K562 (cell line): ENCODE measurements at regions not wholly inside any gene's neighbourhood (a gene's known extent, or its start where the extent isn't known, plus 50 kb on each side); places are given as distances from the start of the nearest gene placed in this dataset.

ENCODE experiments used
- ATAC-seq: fragments of 200-7000 bp; cut with Tn5 transposase; 3 replicates; pipeline ENCODE4 v1.9.1; 2020; ENCODE audit warnings: moderate library complexity
- BruUV-seq: library from RNA; stranded (reverse); fragments of 400-500 nt; replicated peaks from 2 replicates; lab custom pipeline; 2021; lab: Mats Ljungman, UMichigan
- CTCF ChIA-PET: fragments of 300-600 bp; formaldehyde crosslinking; extraction: SDS; loops from one replicate; lab custom pipeline; 2021; ENCODE audit warnings: low intra/inter-chr PET ratio; lab: Yijun Ruan, JAX
- POLR2A ChIA-PET: fragments of 300-600, 350-650 bp; sonication (Branson Sonifier 250); formaldehyde crosslinking; extraction: SDS; loops from one replicate; lab custom pipeline; 2021; ENCODE audit warnings: antibody characterized with exemption, inconsistent platforms; lab: Yijun Ruan, JAX
- DNase-seq, 4 experiments: peaks; one replicate each; pipeline versions ENCODE4 v3.0.0 to v3.0.0-alpha.2; 2011 to 2018; ENCODE audit warnings: low spot score in 3 of 4, mixed read lengths in 3 of 4; ENCODE audit errors: extremely low read depth in 1 of 4
- FAIRE-seq: peaks from 2 replicates; lab custom pipeline; 2011; peaks lifted over from hg19 to GRCh38; lab: Jason Lieb, UNC
- H2AFZ ChIP-seq: 2 replicates; pipeline ENCODE4 v1.6.0; 2011; ENCODE audit warnings: low read depth, low read length, control low read depth, inconsistent platforms
- H3K27ac ChIP-seq: fragments of 200-600 bp; 3 replicates; pipeline ENCODE4 v1.8.0; 2011; ENCODE audit warnings: low read depth, mild to moderate bottlenecking, control low read depth, inconsistent platforms, low read length, moderate library complexity, mixed read lengths; ENCODE audit errors: extremely low read depth
- H3K27me3 ChIP-seq, 2 experiments: fragments of 300-600 bp in 1 of 2; 2 replicates in 1 of 2; 3 replicates in 1 of 2; pipeline versions ENCODE4 v1.6.0 to v1.8.0; 2011; ENCODE audit warnings: inconsistent platforms in 2 of 2, low read length in 2 of 2, mild to moderate bottlenecking in 1 of 2, mixed read lengths in 1 of 2, moderate library complexity in 1 of 2; ENCODE audit not compliant: control insufficient read depth in 2 of 2, insufficient read depth in 2 of 2
- H3K36me3 ChIP-seq: fragments of 300-600 bp; 3 replicates; pipeline ENCODE4 v1.8.0; 2011; ENCODE audit warnings: mild to moderate bottlenecking, low read length, inconsistent platforms; ENCODE audit not compliant: control insufficient read depth, insufficient read depth
- H3K4me1 ChIP-seq, 2 experiments: fragments of 200-600 bp in 1 of 2; replicated peaks in 1 of 2; 2 replicates in 1 of 2; 3 replicates in 1 of 2; pipeline versions ENCODE4 v1.5.1 to v1.8.0; 2011; ENCODE audit warnings: inconsistent platforms in 2 of 2, low read length in 2 of 2, mild to moderate bottlenecking in 1 of 2, mixed read lengths in 1 of 2, moderate library complexity in 1 of 2; ENCODE audit not compliant: control insufficient read depth in 2 of 2, insufficient read depth in 2 of 2
- H3K4me2 ChIP-seq: 2 replicates; pipeline ENCODE4 v1.6.1; 2011; ENCODE audit warnings: low read length, control low read depth, inconsistent platforms, mixed read lengths; ENCODE audit not compliant: insufficient read depth
- H3K4me3 ChIP-seq: fragments of 200-600 bp; sonication (generic), shearing (Covaris generic); 2 replicates; pipeline ENCODE4 v1.5.1; 2016; ENCODE audit warnings: control low read depth, inconsistent platforms
- H3K79me2 ChIP-seq: fragments of 200-600 bp; 3 replicates; pipeline ENCODE4 v1.8.0; 2011; ENCODE audit warnings: low read length, inconsistent platforms; ENCODE audit not compliant: control insufficient read depth, insufficient read depth
- H3K9ac ChIP-seq, 2 experiments: 2 replicates each; pipeline versions ENCODE4 v1.6.0 to v1.6.1; 2011; ENCODE audit warnings: low read depth in 2 of 2, low read length in 2 of 2, control low read depth in 1 of 2, inconsistent platforms in 1 of 2, mild to moderate bottlenecking in 1 of 2, mixed read lengths in 1 of 2; ENCODE audit not compliant: insufficient read depth in 1 of 2
- H3K9me1 ChIP-seq: one replicate; pipeline ENCODE4 v1.6.0; 2011; ENCODE audit warnings: inconsistent platforms, mild to moderate bottlenecking, low read length, moderate library complexity; ENCODE audit not compliant: control insufficient read depth, insufficient read depth
- H3K9me3 ChIP-seq: replicated peaks from 2 replicates; pipeline ENCODE4 v1.5.1; 2011; ENCODE audit warnings: low read depth, low read length, inconsistent platforms; ENCODE audit not compliant: control insufficient read depth, insufficient read depth
- H4K20me1 ChIP-seq: replicated peaks from 2 replicates; pipeline ENCODE4 v1.6.1; 2011; ENCODE audit warnings: low read length, inconsistent platforms, mixed read lengths; ENCODE audit not compliant: control insufficient read depth, insufficient read depth
- BHLHE40 ChIP-seq: IDR thresholded peaks from 2 replicates; pipeline ENCODE4 v1.6.1; 2011; ENCODE audit warnings: low read length, improper control_type of control experiment
- BRD4 ChIP-seq: fragments of 200-600 bp; sonication (generic); IDR thresholded peaks from 2 replicates; pipeline ENCODE4 v1.6.1; 2017; ENCODE audit warnings: inconsistent platforms
- ZBTB8A ChIP-seq: fragments of 450-650 bp; IDR thresholded peaks from 2 replicates; pipeline ENCODE4 v1.6.1; 2018; ENCODE audit warnings: mild to moderate bottlenecking, moderate library complexity; ENCODE audit not compliant: partially characterized antibody
- WGBS: fragments of 100-300 bp; shearing (Covaris generic); methylation state at CpG from one replicate; pipeline ENCODE4 v1.1.6; 2016; ENCODE audit warnings: low coverage, mixed read lengths; ENCODE audit not compliant: insufficient coverage; ENCODE audit errors: missing lambda C conversion rate; 5-methylcytosine and 5-hydroxymethylcytosine counted together
- in situ Hi-C: fragments of 300-500 bp; cut with MboI; formaldehyde crosslinking; loops from 4 replicates; pipeline ENCODE4 v1.15.0; 2018; ENCODE audit warnings: inconsistent platforms, mixed read lengths
- intact Hi-C: fragments of 100-400 bp; cut with micrococcal nuclease; formaldehyde crosslinking; loops from 2 replicates; pipeline ENCODE4 v1.14.2; 2022
- TF ChIP-seq, protein P1 (sequence below), 2 experiments: fragments of 450-650 bp; IDR thresholded peaks; 2 replicates each; pipeline ENCODE4 v1.6.1; 2016; ENCODE audit warnings: mild to moderate bottlenecking in 2 of 2, borderline replicate concordance in 1 of 2, low read depth in 1 of 2, moderate library complexity in 1 of 2
- TF ChIP-seq, protein P2 (sequence below): sonication (generic); formaldehyde crosslinking; IDR thresholded peaks from 2 replicates; pipeline ENCODE4 v1.8.0; 2022; ENCODE audit warnings: missing genetic modification reagents, mild to moderate bottlenecking, borderline replicate concordance
- TF ChIP-seq, protein P3 (sequence below): fragments of 450-650 bp; IDR thresholded peaks from 2 replicates; pipeline ENCODE4 v1.6.1; 2016

DNA sequence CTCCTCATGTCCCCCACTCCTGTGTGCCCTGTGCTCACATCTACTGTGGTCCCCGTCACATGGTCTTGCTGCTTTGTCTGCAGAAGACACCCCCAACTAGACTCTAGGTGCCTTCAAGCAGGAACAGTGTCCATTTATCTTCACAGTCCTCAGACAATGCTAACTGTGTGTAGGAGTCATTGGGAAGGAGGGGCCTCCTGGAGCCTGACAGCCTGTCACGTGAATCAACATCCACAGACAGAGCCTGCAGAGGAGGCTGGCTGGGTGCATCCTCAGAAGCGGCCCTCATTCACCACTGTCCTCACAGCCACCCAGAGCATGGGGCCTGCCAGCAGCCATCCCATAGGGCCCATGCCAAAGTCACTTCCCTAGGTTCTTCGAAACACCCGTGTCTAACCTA, 98.7 kb downstream of the MED10 start:
- Histone ChIP-seq H3K79me2 (no peaks in the 10 kb centered on the region), H3K9ac (no peak overlapping the region), H3K9me1 (no peaks in the 10 kb centered on the region), H3K36me3 (no peaks in the 10 kb centered on the region), H4K20me1 (peaks cover 7% of the 10 kb centered on the region; the same call in 1 of the 2 replicates), H3K27ac (no peak overlapping the region), H2AFZ (no peak overlapping the region), H3K4me3 (no peak overlapping the region), H3K27me3 (peaks cover 8 to 9% of the 10 kb centered on the region in 2 experiments; a peak in 4 of 5 replicates), H3K9me3 (no peaks in the 10 kb centered on the region), H3K4me2 (no peak overlapping the region), H3K4me1 (no peaks in the 10 kb centered on the region)
- TF ChIP-seq, protein P1, sequence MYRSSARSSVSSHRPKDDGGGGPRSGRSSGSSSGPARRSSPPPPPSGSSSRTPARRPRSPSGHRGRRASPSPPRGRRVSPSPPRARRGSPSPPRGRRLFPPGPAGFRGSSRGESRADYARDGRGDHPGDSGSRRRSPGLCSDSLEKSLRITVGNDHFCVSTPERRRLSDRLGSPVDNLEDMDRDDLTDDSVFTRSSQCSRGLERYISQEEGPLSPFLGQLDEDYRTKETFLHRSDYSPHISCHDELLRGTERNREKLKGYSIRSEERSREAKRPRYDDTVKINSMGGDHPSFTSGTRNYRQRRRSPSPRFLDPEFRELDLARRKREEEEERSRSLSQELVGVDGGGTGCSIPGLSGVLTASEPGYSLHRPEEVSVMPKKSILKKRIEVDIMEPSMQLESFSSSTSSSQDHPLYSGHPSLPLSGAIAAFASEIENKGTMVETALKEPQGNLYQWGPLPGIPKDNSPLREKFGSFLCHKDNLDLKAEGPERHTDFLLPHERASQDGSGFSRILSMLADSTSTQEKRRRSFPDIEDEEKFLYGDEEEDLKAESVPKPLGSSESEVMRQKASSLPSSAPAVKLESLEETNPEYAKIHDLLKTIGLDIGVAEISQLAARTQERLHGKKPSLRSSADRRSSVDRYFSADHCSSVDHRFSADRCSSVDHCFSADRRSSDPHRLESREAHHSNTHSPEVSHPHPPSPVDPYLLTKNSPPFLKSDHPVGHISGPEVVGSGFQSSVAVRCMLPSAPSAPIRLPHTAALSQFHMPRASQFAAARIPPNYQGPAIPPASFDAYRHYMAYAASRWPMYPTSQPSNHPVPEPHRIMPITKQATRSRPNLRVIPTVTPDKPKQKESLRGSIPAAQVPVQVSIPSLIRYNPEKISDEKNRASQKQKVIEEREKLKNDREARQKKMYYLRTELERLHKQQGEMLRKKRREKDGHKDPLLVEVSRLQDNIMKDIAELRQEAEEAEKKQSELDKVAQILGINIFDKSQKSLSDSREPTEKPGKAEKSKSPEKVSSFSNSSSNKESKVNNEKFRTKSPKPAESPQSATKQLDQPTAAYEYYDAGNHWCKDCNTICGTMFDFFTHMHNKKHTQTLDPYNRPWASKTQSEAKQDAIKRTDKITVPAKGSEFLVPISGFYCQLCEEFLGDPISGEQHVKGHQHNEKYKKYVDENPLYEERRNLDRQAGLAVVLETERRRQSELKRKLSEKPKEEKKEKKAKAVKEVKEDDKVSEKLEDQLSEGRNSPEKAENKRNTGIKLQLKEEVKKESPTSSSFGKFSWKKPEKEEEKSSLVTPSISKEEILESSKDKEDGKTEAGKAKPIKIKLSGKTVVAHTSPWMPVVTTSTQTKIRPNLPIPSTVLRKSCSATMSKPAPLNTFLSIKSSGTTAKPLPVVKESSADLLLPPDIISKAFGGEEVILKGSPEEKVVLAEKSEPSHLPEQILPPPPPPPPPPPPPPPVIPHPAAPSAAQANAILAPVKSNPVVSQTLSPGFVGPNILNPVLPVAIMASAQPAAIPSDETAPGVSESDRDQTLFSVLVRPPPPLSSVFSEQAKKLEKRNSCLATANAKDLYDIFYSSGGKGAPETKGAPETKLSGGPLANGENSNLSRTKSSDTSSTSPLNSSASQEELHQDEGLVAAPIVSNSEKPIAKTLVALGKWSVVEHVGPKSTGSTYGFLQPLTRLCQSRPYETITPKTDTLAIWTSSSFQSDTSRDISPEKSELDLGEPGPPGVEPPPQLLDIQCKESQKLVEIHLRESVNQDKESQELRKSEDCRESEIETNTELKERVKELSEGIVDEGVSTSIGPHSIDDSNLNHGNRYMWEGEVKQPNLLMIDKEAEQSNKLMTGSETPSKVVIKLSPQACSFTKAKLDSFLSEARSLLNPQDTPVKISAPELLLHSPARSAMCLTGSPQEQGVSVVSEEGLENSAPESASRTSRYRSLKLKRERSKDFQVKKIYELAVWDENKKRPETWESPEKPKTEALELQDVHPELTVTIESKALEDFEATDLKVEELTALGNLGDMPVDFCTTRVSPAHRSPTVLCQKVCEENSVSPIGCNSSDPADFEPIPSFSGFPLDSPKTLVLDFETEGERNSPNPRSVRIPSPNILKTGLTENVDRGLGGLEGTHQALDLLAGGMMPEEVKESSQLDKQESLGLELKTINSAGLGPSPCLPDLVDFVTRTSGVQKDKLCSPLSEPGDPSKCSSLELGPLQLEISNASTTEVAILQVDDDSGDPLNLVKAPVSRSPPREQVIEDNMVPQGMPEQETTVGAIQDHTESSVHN (IDR thresholded peaks at IDR 0.05; ENCODE audit: borderline replicate concordance in 1 of 2, low read depth in 1 of 2), result no peak
- TF ChIP-seq, protein P2, sequence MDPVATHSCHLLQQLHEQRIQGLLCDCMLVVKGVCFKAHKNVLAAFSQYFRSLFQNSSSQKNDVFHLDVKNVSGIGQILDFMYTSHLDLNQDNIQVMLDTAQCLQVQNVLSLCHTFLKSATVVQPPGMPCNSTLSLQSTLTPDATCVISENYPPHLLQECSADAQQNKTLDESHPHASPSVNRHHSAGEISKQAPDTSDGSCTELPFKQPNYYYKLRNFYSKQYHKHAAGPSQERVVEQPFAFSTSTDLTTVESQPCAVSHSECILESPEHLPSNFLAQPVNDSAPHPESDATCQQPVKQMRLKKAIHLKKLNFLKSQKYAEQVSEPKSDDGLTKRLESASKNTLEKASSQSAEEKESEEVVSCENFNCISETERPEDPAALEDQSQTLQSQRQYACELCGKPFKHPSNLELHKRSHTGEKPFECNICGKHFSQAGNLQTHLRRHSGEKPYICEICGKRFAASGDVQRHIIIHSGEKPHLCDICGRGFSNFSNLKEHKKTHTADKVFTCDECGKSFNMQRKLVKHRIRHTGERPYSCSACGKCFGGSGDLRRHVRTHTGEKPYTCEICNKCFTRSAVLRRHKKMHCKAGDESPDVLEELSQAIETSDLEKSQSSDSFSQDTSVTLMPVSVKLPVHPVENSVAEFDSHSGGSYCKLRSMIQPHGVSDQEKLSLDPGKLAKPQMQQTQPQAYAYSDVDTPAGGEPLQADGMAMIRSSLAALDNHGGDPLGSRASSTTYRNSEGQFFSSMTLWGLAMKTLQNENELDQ, result no peak
- TF ChIP-seq, protein P3, sequence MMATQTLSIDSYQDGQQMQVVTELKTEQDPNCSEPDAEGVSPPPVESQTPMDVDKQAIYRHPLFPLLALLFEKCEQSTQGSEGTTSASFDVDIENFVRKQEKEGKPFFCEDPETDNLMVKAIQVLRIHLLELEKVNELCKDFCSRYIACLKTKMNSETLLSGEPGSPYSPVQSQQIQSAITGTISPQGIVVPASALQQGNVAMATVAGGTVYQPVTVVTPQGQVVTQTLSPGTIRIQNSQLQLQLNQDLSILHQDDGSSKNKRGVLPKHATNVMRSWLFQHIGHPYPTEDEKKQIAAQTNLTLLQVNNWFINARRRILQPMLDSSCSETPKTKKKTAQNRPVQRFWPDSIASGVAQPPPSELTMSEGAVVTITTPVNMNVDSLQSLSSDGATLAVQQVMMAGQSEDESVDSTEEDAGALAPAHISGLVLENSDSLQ, result peak; percentile 28; the same call in 1 of the 2 replicates
- TF ChIP-seq BRD4, result no peak
- peak; percentile 60 for TF ChIP-seq BHLHE40
- no peak for TF ChIP-seq ZBTB8A
- in situ Hi-C loops (no loop called here), intact Hi-C loops (no loop called here)
- peak in 1 of 4 experiments; percentile 6 for DNase-seq
- 2% methylated on average over 5 of the region's 5 CpGs for WGBS
- BruUV-seq, result no TSS peak
- no peak for FAIRE-seq
- ChIA-PET CTCF (no interaction called here), POLR2A (no interaction called here)
- ATAC-seq, result peak; percentile 76
